Thyroid gland (tissue), 4 donors: ENCODE measurements at regions not wholly inside any gene's neighbourhood (a gene's known extent, or its start where the extent isn't known, plus 50 kb on each side); places are given as distances from the start of the nearest gene placed in this dataset.

Experiments
- DNase-seq, 2 donors: peaks; one replicate each; pipeline ENCODE4 v3.0.0-alpha.2; 2019
- H3K27ac ChIP-seq, 3 donors: fragments of 200-600 bp; sonication (generic); 1 replicate in 2 of 3; 2 replicates in 1 of 3; pipeline ENCODE4 v1.5.1; 2016 to 2019; ENCODE audit warnings: mild to moderate bottlenecking in 1 of 3, moderate library complexity in 1 of 3
- H3K27me3 ChIP-seq: fragments of 200-600 bp; sonication (generic); one replicate; pipeline ENCODE4 v1.5.1; 2019
- H3K36me3 ChIP-seq, 2 donors: fragments of 200-600 bp; sonication (generic); one replicate each; pipeline ENCODE4 v1.5.1; 2016 to 2019
- H3K4me1 ChIP-seq, 2 donors: fragments of 200-600 bp; sonication (generic); one replicate each; pipeline ENCODE4 v1.5.1; 2017 to 2019
- H3K4me3 ChIP-seq, 3 donors: fragments of 200-600 bp; sonication (generic); replicated peaks in 1 of 3; 1 replicate in 2 of 3; 2 replicates in 1 of 3; pipeline ENCODE4 v1.5.1; 2016; ENCODE audit warnings: mild to moderate bottlenecking in 1 of 3
- H3K9me3 ChIP-seq: fragments of 200-600 bp; sonication (generic); one replicate; pipeline ENCODE4 v1.5.1; 2017
- POLR2A ChIP-seq, 2 donors: fragments of 450-650 bp; IDR thresholded peaks; one replicate each; pipeline ENCODE4 v1.6.1; 2017; ENCODE audit warnings: antibody characterized with exemption in 2 of 2, mild to moderate bottlenecking in 2 of 2, moderate library complexity in 1 of 2
- WGBS, 2 donors: methylation state at CpG; one replicate each; pipeline ENCODE4 v1.1.5; 2017; 5-methylcytosine and 5-hydroxymethylcytosine counted together
- intact Hi-C: fragments of 100-400 bp; cut with DNase I; formaldehyde crosslinking; loops from one replicate; pipeline ENCODE4 v1.15.1; 2023
- TF ChIP-seq, protein P1 (sequence below), 6 experiments: fragments of 200-600 bp in 3 of 6; fragments of 450-650 bp in 3 of 6; sonication (generic) in 3 of 6; IDR thresholded peaks; one replicate each; pipeline ENCODE4 v1.5.1; 2016 to 2019; ENCODE audit warnings: antibody characterized with exemption in 6 of 6, mild to moderate bottlenecking in 2 of 6, inconsistent platforms in 1 of 6, moderate library complexity in 1 of 6

DNA sequence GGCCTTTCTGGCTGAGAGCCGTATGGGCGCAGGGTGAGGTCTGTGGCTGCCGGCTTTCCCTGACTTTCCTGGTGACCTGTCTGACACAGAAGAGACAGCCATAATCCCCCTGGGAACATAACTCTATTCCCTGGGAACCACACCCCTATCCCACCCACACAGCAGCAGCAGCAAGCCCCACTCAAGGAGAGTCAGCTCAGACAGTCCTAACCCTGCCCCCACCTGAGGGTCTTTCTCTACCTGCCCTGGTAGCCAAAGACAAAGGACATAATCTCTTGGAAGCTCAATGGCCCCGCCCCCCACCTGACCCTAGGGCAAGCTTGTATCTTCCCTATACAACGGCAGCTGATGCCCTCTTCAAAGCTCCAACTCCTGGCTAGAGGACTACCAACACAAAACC lies 74.6 kb downstream of the PABPC4L start:
- no peak overlapping the region for H3K4me3 ChIP-seq
- DNase-seq = no peak
- intact Hi-C loops = no loop called here
- TF ChIP-seq, protein P1, sequence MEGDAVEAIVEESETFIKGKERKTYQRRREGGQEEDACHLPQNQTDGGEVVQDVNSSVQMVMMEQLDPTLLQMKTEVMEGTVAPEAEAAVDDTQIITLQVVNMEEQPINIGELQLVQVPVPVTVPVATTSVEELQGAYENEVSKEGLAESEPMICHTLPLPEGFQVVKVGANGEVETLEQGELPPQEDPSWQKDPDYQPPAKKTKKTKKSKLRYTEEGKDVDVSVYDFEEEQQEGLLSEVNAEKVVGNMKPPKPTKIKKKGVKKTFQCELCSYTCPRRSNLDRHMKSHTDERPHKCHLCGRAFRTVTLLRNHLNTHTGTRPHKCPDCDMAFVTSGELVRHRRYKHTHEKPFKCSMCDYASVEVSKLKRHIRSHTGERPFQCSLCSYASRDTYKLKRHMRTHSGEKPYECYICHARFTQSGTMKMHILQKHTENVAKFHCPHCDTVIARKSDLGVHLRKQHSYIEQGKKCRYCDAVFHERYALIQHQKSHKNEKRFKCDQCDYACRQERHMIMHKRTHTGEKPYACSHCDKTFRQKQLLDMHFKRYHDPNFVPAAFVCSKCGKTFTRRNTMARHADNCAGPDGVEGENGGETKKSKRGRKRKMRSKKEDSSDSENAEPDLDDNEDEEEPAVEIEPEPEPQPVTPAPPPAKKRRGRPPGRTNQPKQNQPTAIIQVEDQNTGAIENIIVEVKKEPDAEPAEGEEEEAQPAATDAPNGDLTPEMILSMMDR (IDR thresholded peaks at IDR 0.05) = no peak
- TF ChIP-seq POLR2A (IDR thresholded peaks at IDR 0.05) = no peak
- no peaks in the 10 kb centered on the region for H3K9me3 ChIP-seq
- no peak overlapping the region for H3K27ac ChIP-seq
- no peaks in the 10 kb centered on the region for H3K27me3 ChIP-seq
- WGBS, 2 donors = 97% methylated on average over 5 of the region's 5 CpGs
- H3K36me3 ChIP-seq = no peaks in the 10 kb centered on the region
- no peaks in the 10 kb centered on the region for H3K4me1 ChIP-seq

- intact Hi-C loops = no loop called here
- no peak for DNase-seq
- no peak overlapping the region for H3K4me3 ChIP-seq
- H3K4me1 ChIP-seq = no peaks in the 10 kb centered on the region
- 79 to 90% methylated on average over 1 of the region's 1 CpG for WGBS, 2 donors
- TF ChIP-seq, protein P1 (IDR thresholded peaks at IDR 0.05) = no peak
- TF ChIP-seq POLR2A (IDR thresholded peaks at IDR 0.05) = no peak
- H3K27ac ChIP-seq = no peak overlapping the region
- H3K9me3 ChIP-seq = no peaks in the 10 kb centered on the region
- no peaks in the 10 kb centered on the region for H3K36me3 ChIP-seq
- no peaks in the 10 kb centered on the region for H3K27me3 ChIP-seq
Measured at GRCh38 chr4:134126000-134126560, 75.5 kb downstream of the PABPC4L start.

- intact Hi-C loops = no loop called here
- TF ChIP-seq POLR2A (IDR thresholded peaks at IDR 0.05) = no peak
- TF ChIP-seq, protein P1 (IDR thresholded peaks at IDR 0.05) = no peak
Measured at GRCh38 chr4:134122903-134123302, 78.7 kb downstream of the PABPC4L start.

GRCh38 chr4:134117392-134118183 lies 84.0 kb downstream of the PABPC4L start:
- H3K4me1 ChIP-seq = no peaks in the 10 kb centered on the region
- TF ChIP-seq POLR2A (IDR thresholded peaks at IDR 0.05) = no peak
- TF ChIP-seq, protein P1 (IDR thresholded peaks at IDR 0.05) = no peak
- no peak for DNase-seq
- H3K4me3 ChIP-seq = no peak overlapping the region
- H3K36me3 ChIP-seq = no peaks in the 10 kb centered on the region
- no peaks in the 10 kb centered on the region for H3K27me3 ChIP-seq
- no peaks in the 10 kb centered on the region for H3K9me3 ChIP-seq
- H3K27ac ChIP-seq = no peak overlapping the region
- WGBS, 2 donors = 76 to 91% methylated on average over 2 of the region's 2 CpGs
- intact Hi-C loops = no loop called here

More at GRCh38 chr4:134122903-134123302, 78.7 kb downstream of the PABPC4L start:
- Histone ChIP-seq H3K4me3 (no peak overlapping the region), H3K27ac (no peak overlapping the region), H3K9me3 (no peaks in the 10 kb centered on the region), H3K27me3 (no peaks in the 10 kb centered on the region), H3K4me1 (no peaks in the 10 kb centered on the region), H3K36me3 (no peaks in the 10 kb centered on the region)
- no peak for DNase-seq
- WGBS, 2 donors = 93 to 100% methylated on average over 1 of the region's 1 CpG

DNA sequence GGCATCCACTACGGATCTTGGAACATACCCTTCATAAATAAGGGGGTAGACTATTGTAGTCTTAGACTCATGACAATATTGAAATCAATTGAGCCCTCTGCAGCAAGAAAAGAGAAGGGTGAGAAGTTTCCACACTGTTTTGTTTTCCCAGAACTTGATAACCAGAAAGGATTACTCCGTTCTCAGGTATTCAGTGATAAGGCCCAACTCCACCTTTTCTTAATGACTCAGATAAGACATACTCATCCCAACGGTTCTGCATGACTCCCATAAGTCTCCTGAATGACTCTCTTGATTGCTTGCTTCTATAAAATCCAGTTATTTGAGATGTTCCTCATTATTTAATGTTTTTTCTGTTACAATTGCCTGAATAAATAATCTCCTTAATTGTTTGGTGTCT lies 111.7 kb downstream of the PABPC4L start:
- intact Hi-C loops = no loop called here
- Histone ChIP-seq H3K27ac (no peak overlapping the region), H3K4me3 (no peak overlapping the region), H3K9me3 (no peaks in the 10 kb centered on the region), H3K27me3 (no peaks in the 10 kb centered on the region), H3K4me1 (no peaks in the 10 kb centered on the region), H3K36me3 (no peaks in the 10 kb centered on the region)
- no peak for DNase-seq
- WGBS, 2 donors = 61 to 68% methylated on average over 3 of the region's 3 CpGs
- TF ChIP-seq, protein P1 (IDR thresholded peaks at IDR 0.05) = no peak
- TF ChIP-seq POLR2A (IDR thresholded peaks at IDR 0.05) = no peak
